Neuronal stem cell (in vitro differentiated cells): ENCODE measurements at regions not wholly inside any gene's neighbourhood (a gene's known extent, or its start where the extent isn't known, plus 50 kb on each side); places are given as distances from the start of the nearest gene placed in this dataset.

ENCODE experiments used
- DNase-seq: peaks from one replicate; pipeline ENCODE4 v3.0.0-alpha.2; 2013; ENCODE audit warnings: low spot score
- H2AFZ ChIP-seq: one replicate; pipeline ENCODE4 v1.6.1; 2013; ENCODE audit warnings: mild to moderate bottlenecking, low read length, inconsistent platforms
- H2AK5ac ChIP-seq: 2 replicates; pipeline ENCODE4 v1.6.1; 2013; ENCODE audit warnings: low read depth, mild to moderate bottlenecking, inconsistent platforms, low read length, moderate library complexity, mixed read lengths
- H2BK120ac ChIP-seq: 2 replicates; pipeline ENCODE4 v1.6.1; 2013; ENCODE audit warnings: low read depth, mild to moderate bottlenecking, inconsistent platforms, low read length, moderate library complexity, mixed read lengths
- H2BK12ac ChIP-seq: one replicate; pipeline ENCODE4 v1.6.1; 2013; ENCODE audit warnings: low read length, inconsistent platforms
- H2BK15ac ChIP-seq: 2 replicates; pipeline ENCODE4 v1.6.1; 2013; ENCODE audit warnings: mild to moderate bottlenecking, low read length, inconsistent platforms, mixed read lengths
- H2BK5ac ChIP-seq: one replicate; pipeline ENCODE4 v1.6.1; 2013; ENCODE audit warnings: inconsistent platforms, mild to moderate bottlenecking, low read length, moderate library complexity
- H3K14ac ChIP-seq: one replicate; pipeline ENCODE4 v1.6.1; 2013; ENCODE audit warnings: low read length, inconsistent platforms
- H3K18ac ChIP-seq: 2 replicates; pipeline ENCODE4 v1.6.1; 2013; ENCODE audit warnings: low read length, inconsistent platforms
- H3K23ac ChIP-seq: 2 replicates; pipeline ENCODE4 v1.6.1; 2013; ENCODE audit warnings: low read depth, mild to moderate bottlenecking, mixed read lengths, low read length, inconsistent platforms; ENCODE audit not compliant: poor library complexity
- H3K27ac ChIP-seq: replicated peaks from 3 replicates; pipeline ENCODE4 v1.5.1; 2013; ENCODE audit warnings: low read length, inconsistent platforms
- H3K27me3 ChIP-seq, 3 experiments: 2 replicates each; pipeline ENCODE4 v1.6.1; 2013; ENCODE audit warnings: low read length in 3 of 3, mild to moderate bottlenecking in 2 of 3, inconsistent platforms in 1 of 3, low read depth in 1 of 3, mixed read lengths in 1 of 3, moderate library complexity in 1 of 3; ENCODE audit not compliant: control insufficient read depth in 3 of 3, insufficient read depth in 3 of 3
- H3K36me3 ChIP-seq, 2 donors: replicated peaks in 1 of 2; 2 replicates each; pipeline ENCODE4 v1.6.1; 2013; ENCODE audit warnings: low read length in 2 of 2; ENCODE audit not compliant: control insufficient read depth in 2 of 2, insufficient read depth in 2 of 2
- H3K4ac ChIP-seq: 2 replicates; pipeline ENCODE4 v1.6.1; 2013; ENCODE audit warnings: inconsistent platforms, mild to moderate bottlenecking, low read length, moderate library complexity
- H3K4me1 ChIP-seq, 2 donors: 1 replicate in 1 of 2; 2 replicates in 1 of 2; pipeline ENCODE4 v1.6.1; 2013; ENCODE audit warnings: low read length in 2 of 2, low read depth in 1 of 2; ENCODE audit not compliant: control insufficient read depth in 2 of 2, insufficient read depth in 1 of 2
- H3K4me2 ChIP-seq: one replicate; pipeline ENCODE4 v1.6.1; 2013; ENCODE audit warnings: mild to moderate bottlenecking, low read length, inconsistent platforms; ENCODE audit not compliant: insufficient read depth, poor library complexity, severe bottlenecking
- H3K4me3 ChIP-seq, 2 donors: 2 replicates each; pipeline ENCODE4 v1.5.1; 2013; ENCODE audit warnings: low read length in 2 of 2, mild to moderate bottlenecking in 2 of 2, inconsistent platforms in 1 of 2, moderate library complexity in 1 of 2
- H3K79me1 ChIP-seq: one replicate; pipeline ENCODE4 v1.6.1; 2013; ENCODE audit warnings: low read depth, mild to moderate bottlenecking, inconsistent platforms, low read length, moderate library complexity
- H3K9ac ChIP-seq: one replicate; pipeline ENCODE4 v1.6.1; 2013; ENCODE audit warnings: mild to moderate bottlenecking, low read depth, low read length, inconsistent platforms; ENCODE audit not compliant: poor library complexity
- H3K9me3 ChIP-seq, 2 donors: replicated peaks in 1 of 2; 2 replicates each; pipeline versions ENCODE3 to v1.6.1; 2013; ENCODE audit warnings: low read length in 2 of 2, mild to moderate bottlenecking in 2 of 2, inconsistent platforms in 1 of 2, low read depth in 1 of 2, mixed read lengths in 1 of 2, moderate library complexity in 1 of 2; ENCODE audit not compliant: control insufficient read depth in 2 of 2, insufficient read depth in 1 of 2
- H4K8ac ChIP-seq: one replicate; pipeline ENCODE4 v1.6.1; 2013; ENCODE audit warnings: low read depth, mild to moderate bottlenecking, inconsistent platforms, low read length, moderate library complexity
- H4K91ac ChIP-seq: one replicate; pipeline ENCODE4 v1.6.1; 2013; ENCODE audit warnings: low read length, low read depth, mild to moderate bottlenecking, inconsistent platforms; ENCODE audit not compliant: poor library complexity
- WGBS, 2 donors: extraction: QIAGEN DNeasy Blood & Tissue Kit; methylation state at CpG; one replicate each; pipeline ENCODE4 v1.1.7; 2013; ENCODE audit warnings: missing lambda C conversion rate in 2 of 2, mixed read lengths in 1 of 2; ENCODE audit not compliant: insufficient read length in 2 of 2, insufficient replicate concordance in 1 of 2; ENCODE audit errors: extremely low coverage in 2 of 2; 5-methylcytosine and 5-hydroxymethylcytosine counted together

- no peak overlapping the region for H4K8ac ChIP-seq
- no peak overlapping the region for H3K9ac ChIP-seq
- H2BK15ac ChIP-seq: no peak overlapping the region
- H3K14ac ChIP-seq: no peak overlapping the region
- no peak overlapping the region for H2BK5ac ChIP-seq
- H3K79me1 ChIP-seq: no peaks in the 10 kb centered on the region
- H3K23ac ChIP-seq: no peak overlapping the region
- no peak overlapping the region for H3K27ac ChIP-seq
- DNase-seq: no peak
- no peak overlapping the region for H3K4me3 ChIP-seq
- peaks cover 0 to 2% of the 10 kb centered on the region in 2 donors for H3K9me3 ChIP-seq
- H2BK120ac ChIP-seq: no peak overlapping the region
- no peak overlapping the region for H3K4me2 ChIP-seq
- no peaks in the 10 kb centered on the region for H3K36me3 ChIP-seq
- H2BK12ac ChIP-seq: no peak overlapping the region
- H3K27me3 ChIP-seq: no peaks in the 10 kb centered on the region
- H4K91ac ChIP-seq: no peak overlapping the region
- H2AK5ac ChIP-seq: no peak overlapping the region
- no peak overlapping the region for H3K4ac ChIP-seq
- H3K4me1 ChIP-seq: no peaks in the 10 kb centered on the region
- H2AFZ ChIP-seq: no peak overlapping the region
- H3K18ac ChIP-seq: no peak overlapping the region
Observed at GRCh38 chr3:189001559-189001958, 170.2 kb upstream of the TPRG1 start.

GRCh38 chr3:189003410-189003809, 168.4 kb upstream of the TPRG1 start:
- H3K4me3 ChIP-seq: no peak overlapping the region
- H3K4ac ChIP-seq: no peak overlapping the region
- H2BK120ac ChIP-seq: no peak overlapping the region
- H2AK5ac ChIP-seq: no peak overlapping the region
- H4K91ac ChIP-seq: no peak overlapping the region
- H2BK5ac ChIP-seq: no peak overlapping the region
- H4K8ac ChIP-seq: no peak overlapping the region
- no peak overlapping the region for H3K14ac ChIP-seq
- no peaks in the 10 kb centered on the region for H3K36me3 ChIP-seq
- no peak overlapping the region for H3K27ac ChIP-seq
- H3K23ac ChIP-seq: no peak overlapping the region
- H2AFZ ChIP-seq: no peak overlapping the region
- no peaks in the 10 kb centered on the region for H3K79me1 ChIP-seq
- H2BK12ac ChIP-seq: no peak overlapping the region
- peaks cover 0 to 2% of the 10 kb centered on the region in 2 donors for H3K9me3 ChIP-seq
- no peaks in the 10 kb centered on the region for H3K4me1 ChIP-seq
- no peak overlapping the region for H3K9ac ChIP-seq
- no peaks in the 10 kb centered on the region for H3K27me3 ChIP-seq
- WGBS, 2 donors: no CpG with 5 or more reads among the region's 1 CpG
- no peak overlapping the region for H3K18ac ChIP-seq
- H3K4me2 ChIP-seq: no peak overlapping the region
- no peak overlapping the region for H2BK15ac ChIP-seq
- no peak for DNase-seq

GRCh38 chr3:189013224-189013888, 158.4 kb upstream of the TPRG1 start:
- Histone ChIP-seq H4K8ac (no peak overlapping the region), H3K9ac (no peak overlapping the region), H3K18ac (no peak overlapping the region), H3K27ac (no peak overlapping the region), H2BK15ac (no peak overlapping the region), H2BK120ac (no peak overlapping the region), H3K4ac (no peak overlapping the region), H3K4me3 (no peak overlapping the region), H3K4me1 (no peaks in the 10 kb centered on the region), H2AFZ (no peak overlapping the region), H4K91ac (no peak overlapping the region), H2BK12ac (no peak overlapping the region), H3K27me3 (no peaks in the 10 kb centered on the region), H2AK5ac (no peak overlapping the region), H3K9me3 (peaks cover 0 to 4% of the 10 kb centered on the region in 2 donors), H3K14ac (no peak overlapping the region), H2BK5ac (no peak overlapping the region), H3K36me3 (no peaks in the 10 kb centered on the region), H3K79me1 (no peaks in the 10 kb centered on the region), H3K23ac (no peak overlapping the region), H3K4me2 (no peak overlapping the region)
- DNase-seq: no peak

GRCh38 chr3:189014526-189014925, 157.2 kb upstream of the TPRG1 start:
- no peak overlapping the region for H2AK5ac ChIP-seq
- H3K4me1 ChIP-seq: no peaks in the 10 kb centered on the region

More at GRCh38 chr3:189014526-189014925, 157.2 kb upstream of the TPRG1 start:
- Histone ChIP-seq H3K18ac (no peak overlapping the region), H4K91ac (no peak overlapping the region), H2BK5ac (no peak overlapping the region), H2AFZ (no peak overlapping the region), H3K27ac (no peak overlapping the region), H2BK12ac (no peak overlapping the region), H3K4me3 (no peak overlapping the region), H3K14ac (no peak overlapping the region), H2BK120ac (no peak overlapping the region), H3K27me3 (no peaks in the 10 kb centered on the region), H3K4me2 (no peak overlapping the region), H3K9me3 (peaks cover 0 to 4% of the 10 kb centered on the region in 2 donors), H3K4ac (no peak overlapping the region), H4K8ac (no peak overlapping the region), H2BK15ac (no peak overlapping the region), H3K36me3 (no peaks in the 10 kb centered on the region), H3K23ac (no peak overlapping the region), H3K79me1 (no peaks in the 10 kb centered on the region), H3K9ac (no peak overlapping the region)
- no peak for DNase-seq
